ENCODE measurements at regions not wholly inside any gene's neighbourhood (a gene's known extent, or its start where the extent isn't known, plus 50 kb on each side); places are given as distances from the start of the nearest gene placed in this dataset.

GRCh38 chr1:25040122-25040685 lies 110.1 kb upstream of the RUNX3 start:
- TF ChIP-seq POLR2AphosphoS5 (IDR thresholded peaks at IDR 0.05; ENCODE audit: borderline replicate concordance, low read depth, low read length) (no peak), EZH2 (IDR thresholded peaks at IDR 0.05) (no peak), FOXP2 (optimal IDR thresholded peaks at IDR 0.05; ENCODE audit: control extremely low read depth, extremely low read length, insufficient read depth) (no peak)
